ENCODE measurements at regions not wholly inside any gene's neighbourhood (a gene's known extent, or its start where the extent isn't known, plus 50 kb on each side); places are given as distances from the start of the nearest gene placed in this dataset.

DNA sequence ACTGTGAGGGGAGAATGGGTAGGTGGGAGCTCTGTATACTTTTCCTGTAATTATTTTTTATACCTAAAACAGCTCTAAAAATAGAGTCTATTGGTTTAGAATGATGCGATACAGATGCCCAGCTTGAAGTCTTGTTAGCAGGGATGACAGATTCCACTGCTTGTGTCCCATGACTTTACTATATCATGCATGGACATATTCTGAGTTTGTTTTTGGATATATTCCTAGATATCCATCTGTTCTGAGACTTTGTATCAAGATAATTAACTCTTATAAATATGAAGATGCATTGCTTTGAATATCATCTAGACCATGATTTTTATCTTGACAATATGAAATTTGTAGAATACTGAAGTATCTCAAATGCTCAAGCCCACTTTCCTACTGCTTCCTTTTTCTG lies 1058.1 kb downstream of the RAPGEF2 start:
- no peak overlapping the region for H3K4me3 ChIP-seq (ENCODE audit: low read length)
- POLR2A ChIA-PET: no interaction called here
- Mint-ChIP-seq H3K27ac (no peak overlapping the region), H3K27me3 (no peaks in the 10 kb centered on the region), H3K4me1 (no peaks in the 10 kb centered on the region), H3K36me3 (no peaks in the 10 kb centered on the region), H3K9me3 (peaks cover 2 to 15% (median 6%) of the 10 kb centered on the region in 5 donors), H3K4me3 (no peak overlapping the region)
- CTCF ChIA-PET: no interaction called here
- H3K27ac ChIP-seq (ENCODE audit: low read depth, low read length): no peak overlapping the region
- no peaks in the 10 kb centered on the region for H3K27me3 ChIP-seq (ENCODE audit: insufficient read depth, low read length, poor library complexity, severe bottlenecking)
- no peaks in the 10 kb centered on the region for H3K36me3 ChIP-seq (ENCODE audit: insufficient read depth, low read length)
- no peaks in the 10 kb centered on the region for H3K4me1 ChIP-seq (ENCODE audit: insufficient read depth, low read length)
- no peaks in the 10 kb centered on the region for H3K9me3 ChIP-seq (ENCODE audit: low read length)
- no peak for DNase-seq

DNA sequence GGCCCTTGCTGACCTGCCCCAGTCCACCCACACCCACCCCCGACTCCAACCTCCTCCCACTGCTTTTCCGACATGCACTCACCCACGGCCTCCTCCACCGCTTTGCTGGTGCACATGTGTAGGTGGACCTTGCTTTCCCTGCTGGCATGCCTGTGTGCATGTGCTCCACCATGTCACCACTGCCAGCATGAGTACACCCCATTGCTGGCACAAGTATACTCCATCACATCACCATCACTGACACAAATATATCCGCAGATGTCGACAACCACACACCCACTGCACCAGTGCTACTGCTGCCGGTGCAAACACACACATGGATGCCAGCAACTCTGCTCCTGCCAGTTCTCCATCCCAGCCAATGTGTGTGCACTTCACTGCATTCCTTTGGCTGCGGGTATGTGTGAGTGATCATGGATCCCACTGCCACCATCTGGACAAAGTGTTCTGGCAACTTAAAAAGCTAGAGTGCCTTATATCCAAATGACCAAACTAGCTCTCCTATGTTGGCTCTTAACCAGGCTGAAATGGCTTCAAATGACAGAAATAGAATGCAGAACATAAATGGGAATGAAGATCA lies 1072.3 kb downstream of the RAPGEF2 start:
- CTCF ChIA-PET: interaction anchor here (1.2 kb wide), 1 partner anchor 9 kb away, joined by 3 read pairs; no protein-coding TSS in a partner anchor
- no peaks in the 10 kb centered on the region for H3K27me3 Mint-ChIP-seq
- H3K36me3 Mint-ChIP-seq: no peaks in the 10 kb centered on the region
- no peak overlapping the region for H3K4me3 ChIP-seq (ENCODE audit: low read length)
- H3K27ac Mint-ChIP-seq: no peak overlapping the region
- no peak overlapping the region for H3K27ac ChIP-seq (ENCODE audit: low read depth, low read length)
- no peaks in the 10 kb centered on the region for H3K27me3 ChIP-seq (ENCODE audit: insufficient read depth, low read length, poor library complexity, severe bottlenecking)
- no peaks in the 10 kb centered on the region for H3K4me1 ChIP-seq (ENCODE audit: insufficient read depth, low read length)
- POLR2A ChIA-PET: no interaction called here
- no peaks in the 10 kb centered on the region for H3K4me1 Mint-ChIP-seq
- H3K36me3 ChIP-seq (ENCODE audit: insufficient read depth, low read length): no peaks in the 10 kb centered on the region
- H3K4me3 Mint-ChIP-seq: no peak overlapping the region
- peaks cover 0 to 17% (median 4%) of the 10 kb centered on the region in 5 donors for H3K9me3 Mint-ChIP-seq
- no peak for DNase-seq
- H3K9me3 ChIP-seq (ENCODE audit: low read length): no peaks in the 10 kb centered on the region

DNA sequence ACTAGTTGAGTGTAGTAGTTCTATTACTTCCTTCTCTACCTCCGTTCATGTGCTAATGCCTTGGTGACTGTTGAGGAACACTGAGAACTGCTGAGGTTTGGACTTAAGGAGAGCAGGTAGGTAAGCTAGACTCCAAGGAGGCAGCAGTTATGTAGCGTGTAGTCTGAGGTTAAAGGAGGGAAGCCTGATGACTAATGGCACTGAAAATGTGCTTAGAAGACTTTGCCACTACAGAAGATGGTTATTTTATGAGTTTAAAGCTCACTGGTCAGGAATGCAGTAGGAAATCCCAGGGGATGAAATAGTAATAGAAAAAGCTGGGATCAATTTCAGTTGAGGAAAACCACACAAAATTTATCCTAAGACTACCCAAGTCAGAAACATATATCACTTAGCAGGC lies 1077.3 kb downstream of the RAPGEF2 start:
- POLR2A ChIA-PET: no interaction called here
- H3K27ac ChIP-seq (ENCODE audit: low read depth, low read length): no peak overlapping the region
- Mint-ChIP-seq H3K4me1 (no peaks in the 10 kb centered on the region), H3K27ac (no peak overlapping the region), H3K36me3 (no peaks in the 10 kb centered on the region), H3K4me3 (no peak overlapping the region), H3K9me3 (peaks cover 0 to 9% (median 6%) of the 10 kb centered on the region in 5 donors), H3K27me3 (no peaks in the 10 kb centered on the region)
- H3K36me3 ChIP-seq (ENCODE audit: insufficient read depth, low read length): no peaks in the 10 kb centered on the region
- no peaks in the 10 kb centered on the region for H3K9me3 ChIP-seq (ENCODE audit: low read length)
- no peaks in the 10 kb centered on the region for H3K27me3 ChIP-seq (ENCODE audit: insufficient read depth, low read length, poor library complexity, severe bottlenecking)
- CTCF ChIA-PET: no interaction called here
- no peaks in the 10 kb centered on the region for H3K4me1 ChIP-seq (ENCODE audit: insufficient read depth, low read length)
- no peak overlapping the region for H3K4me3 ChIP-seq (ENCODE audit: low read length)
- no peak for DNase-seq

- POLR2A ChIA-PET: no interaction called here
Observed at GRCh38 chr4:160182727-160183126, 1079.8 kb downstream of the RAPGEF2 start.

GRCh38 chr4:160184884-160185283 lies 1082.0 kb downstream of the RAPGEF2 start:
- no peaks in the 10 kb centered on the region for H3K27me3 Mint-ChIP-seq
- Histone ChIP-seq H3K9me3 (ENCODE audit: low read length) (no peaks in the 10 kb centered on the region), H3K4me3 (ENCODE audit: low read length) (no peak overlapping the region), H3K27me3 (ENCODE audit: insufficient read depth, low read length, poor library complexity, severe bottlenecking) (no peaks in the 10 kb centered on the region), H3K27ac (ENCODE audit: low read depth, low read length) (no peak overlapping the region), H3K36me3 (ENCODE audit: insufficient read depth, low read length) (no peaks in the 10 kb centered on the region), H3K4me1 (ENCODE audit: insufficient read depth, low read length) (no peaks in the 10 kb centered on the region)
- no peaks in the 10 kb centered on the region for H3K4me1 Mint-ChIP-seq
- POLR2A ChIA-PET: no interaction called here
- peaks cover 3 to 18% (median 14%) of the 10 kb centered on the region in 5 donors for H3K9me3 Mint-ChIP-seq
- DNase-seq: no peak
- CTCF ChIA-PET: interaction anchor here (1.5 kb wide), 1 partner anchor 9 kb away, joined by 3 read pairs; no protein-coding TSS in a partner anchor
- H3K27ac Mint-ChIP-seq: no peak overlapping the region
- no peaks in the 10 kb centered on the region for H3K36me3 Mint-ChIP-seq
- H3K4me3 Mint-ChIP-seq: no peak overlapping the region

More at GRCh38 chr4:160182727-160183126, 1079.8 kb downstream of the RAPGEF2 start:
- Histone ChIP-seq H3K9me3 (ENCODE audit: low read length) (no peaks in the 10 kb centered on the region), H3K4me3 (ENCODE audit: low read length) (no peak overlapping the region), H3K27me3 (ENCODE audit: insufficient read depth, low read length, poor library complexity, severe bottlenecking) (no peaks in the 10 kb centered on the region), H3K36me3 (ENCODE audit: insufficient read depth, low read length) (no peaks in the 10 kb centered on the region), H3K27ac (ENCODE audit: low read depth, low read length) (no peak overlapping the region), H3K4me1 (ENCODE audit: insufficient read depth, low read length) (no peaks in the 10 kb centered on the region)
- Mint-ChIP-seq H3K4me1 (no peaks in the 10 kb centered on the region), H3K9me3 (peaks cover 3 to 18% (median 13%) of the 10 kb centered on the region in 5 donors), H3K4me3 (no peak overlapping the region), H3K36me3 (no peaks in the 10 kb centered on the region), H3K27ac (no peak overlapping the region), H3K27me3 (no peaks in the 10 kb centered on the region)
- no peak for DNase-seq
- CTCF ChIA-PET: no interaction called here

- Histone ChIP-seq H3K27me3 (ENCODE audit: insufficient read depth, low read length, poor library complexity, severe bottlenecking) (no peaks in the 10 kb centered on the region), H3K27ac (ENCODE audit: low read depth, low read length) (no peak overlapping the region), H3K4me1 (ENCODE audit: insufficient read depth, low read length) (no peaks in the 10 kb centered on the region), H3K9me3 (ENCODE audit: low read length) (no peaks in the 10 kb centered on the region), H3K4me3 (ENCODE audit: low read length) (no peak overlapping the region), H3K36me3 (ENCODE audit: insufficient read depth, low read length) (no peaks in the 10 kb centered on the region)
- POLR2A ChIA-PET: no interaction called here
- Mint-ChIP-seq H3K9me3 (peaks cover 3 to 13% (median 6%) of the 10 kb centered on the region in 5 donors), H3K4me1 (no peaks in the 10 kb centered on the region), H3K27ac (no peak overlapping the region), H3K4me3 (no peak overlapping the region), H3K27me3 (no peaks in the 10 kb centered on the region), H3K36me3 (no peaks in the 10 kb centered on the region)
- DNase-seq: no peak
- CTCF ChIA-PET: no interaction called here
Observed at GRCh38 chr4:160193787-160194186, 1090.9 kb downstream of the RAPGEF2 start.

GRCh38 chr4:160194716-160195115 lies 1091.8 kb downstream of the RAPGEF2 start:
- no peak for DNase-seq
- H3K9me3 ChIP-seq (ENCODE audit: low read length): no peaks in the 10 kb centered on the region
- Mint-ChIP-seq H3K27ac (no peak overlapping the region), H3K4me1 (no peaks in the 10 kb centered on the region), H3K27me3 (no peaks in the 10 kb centered on the region), H3K4me3 (no peak overlapping the region), H3K9me3 (peaks cover 4 to 20% (median 8%) of the 10 kb centered on the region in 5 donors), H3K36me3 (no peaks in the 10 kb centered on the region)
- POLR2A ChIA-PET: no interaction called here
- CTCF ChIA-PET: no interaction called here
- no peak overlapping the region for H3K4me3 ChIP-seq (ENCODE audit: low read length)
- H3K4me1 ChIP-seq (ENCODE audit: insufficient read depth, low read length): no peaks in the 10 kb centered on the region
- no peaks in the 10 kb centered on the region for H3K27me3 ChIP-seq (ENCODE audit: insufficient read depth, low read length, poor library complexity, severe bottlenecking)
- H3K27ac ChIP-seq (ENCODE audit: low read depth, low read length): no peak overlapping the region
- no peaks in the 10 kb centered on the region for H3K36me3 ChIP-seq (ENCODE audit: insufficient read depth, low read length)

DNA sequence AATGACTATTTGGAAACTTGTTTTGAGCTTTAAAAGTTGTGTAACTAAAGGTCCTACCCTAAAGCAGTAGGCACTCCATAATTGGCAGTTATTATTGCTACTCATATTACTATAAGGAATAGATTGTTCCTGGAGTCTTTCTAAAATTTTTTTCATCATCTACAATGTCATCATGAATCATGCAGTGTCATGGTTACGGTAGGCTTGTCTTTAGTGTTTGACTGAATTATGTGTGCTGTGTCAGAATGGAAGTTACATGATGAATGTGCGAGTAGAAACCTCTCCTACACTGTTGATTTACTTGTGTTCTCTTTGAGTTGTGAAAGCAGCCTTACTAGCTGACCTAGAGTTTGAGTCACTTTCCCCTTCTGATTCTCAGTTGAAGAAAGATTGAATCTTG lies 1099.9 kb downstream of the RAPGEF2 start:
- H3K36me3 ChIP-seq (ENCODE audit: insufficient read depth, low read length): no peaks in the 10 kb centered on the region
- no peaks in the 10 kb centered on the region for H3K27me3 Mint-ChIP-seq
- DNase-seq: no peak
- H3K9me3 ChIP-seq (ENCODE audit: low read length): no peaks in the 10 kb centered on the region
- CTCF ChIA-PET: no interaction called here
- no peaks in the 10 kb centered on the region for H3K4me1 Mint-ChIP-seq
- H3K4me3 Mint-ChIP-seq: no peak overlapping the region
- POLR2A ChIA-PET: no interaction called here
- no peak overlapping the region for H3K27ac Mint-ChIP-seq
- H3K4me1 ChIP-seq (ENCODE audit: insufficient read depth, low read length): no peaks in the 10 kb centered on the region
- H3K9me3 Mint-ChIP-seq: peaks cover 6 to 42% (median 10%) of the 10 kb centered on the region in 5 donors
- H3K36me3 Mint-ChIP-seq: no peaks in the 10 kb centered on the region
- no peak overlapping the region for H3K27ac ChIP-seq (ENCODE audit: low read depth, low read length)
- H3K4me3 ChIP-seq (ENCODE audit: low read length): no peak overlapping the region
- H3K27me3 ChIP-seq (ENCODE audit: insufficient read depth, low read length, poor library complexity, severe bottlenecking): no peaks in the 10 kb centered on the region

DNA sequence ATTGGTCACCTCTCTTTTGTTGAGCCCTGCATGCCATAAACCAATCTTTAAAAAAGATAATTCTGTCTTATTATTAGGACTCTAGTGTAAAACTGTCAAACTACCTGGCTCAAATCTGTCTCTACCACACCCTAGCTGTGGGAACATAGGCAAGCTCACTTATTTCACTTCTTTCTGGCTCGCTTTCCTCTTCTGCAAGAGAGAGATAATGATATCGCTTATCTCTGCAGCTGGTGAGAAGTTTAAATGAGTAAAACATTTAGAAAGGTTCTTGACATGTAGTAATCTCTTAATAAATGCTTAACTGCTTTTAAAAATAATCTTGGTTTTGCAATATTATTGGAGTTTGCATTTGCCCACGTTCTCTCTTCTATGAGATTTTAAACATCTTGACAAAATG lies 1109.2 kb downstream of the RAPGEF2 start:
- Mint-ChIP-seq H3K27ac (no peak overlapping the region), H3K4me1 (no peaks in the 10 kb centered on the region), H3K4me3 (no peak overlapping the region), H3K27me3 (no peaks in the 10 kb centered on the region), H3K36me3 (no peaks in the 10 kb centered on the region), H3K9me3 (peaks cover 0 to 18% (median 9%) of the 10 kb centered on the region in 5 donors)
- Histone ChIP-seq H3K27ac (ENCODE audit: low read depth, low read length) (no peak overlapping the region), H3K9me3 (ENCODE audit: low read length) (no peaks in the 10 kb centered on the region), H3K4me1 (ENCODE audit: insufficient read depth, low read length) (no peaks in the 10 kb centered on the region), H3K36me3 (ENCODE audit: insufficient read depth, low read length) (no peaks in the 10 kb centered on the region), H3K27me3 (ENCODE audit: insufficient read depth, low read length, poor library complexity, severe bottlenecking) (no peaks in the 10 kb centered on the region), H3K4me3 (ENCODE audit: low read length) (no peak overlapping the region)
- ChIA-PET POLR2A (no interaction called here), CTCF (no interaction called here)
- DNase-seq: no peak
